ENCODE measurements at regions not wholly inside any gene's neighbourhood (a gene's known extent, or its start where the extent isn't known, plus 50 kb on each side); places are given as distances from the start of the nearest gene placed in this dataset.
"Not testable (repeated sequence)": the region's sequence is repeated elsewhere in the genome, so short reads cannot be mapped to it uniquely, and the experiment has no call there.

GRCh38 chr17:70447588-70447987 is 278.3 kb downstream of the KCNJ2 start:
- no peak for DNase-seq
- H3K36me3 ChIP-seq (ENCODE audit: low read depth), result no peaks in the 10 kb centered on the region
- H3K9me2 ChIP-seq (ENCODE audit: insufficient read depth), result no peaks in the 10 kb centered on the region
- 0 out of 2 replicates have a peak overlapping the region, but pooled peaks have one; percentile 21 for H3K4me2 ChIP-seq
- no peaks in the 10 kb centered on the region; the same call in 1 of the 2 replicates for H3K9me3 ChIP-seq (ENCODE audit: insufficient read depth, low read depth)
- H3K27me3 ChIP-seq (ENCODE audit: insufficient read depth, low read depth), result no peaks in the 10 kb centered on the region
- no peak overlapping the region for H3K27ac ChIP-seq
- no peak overlapping the region for H2AFZ ChIP-seq
- ChIA-PET CTCF (no interaction called here), POLR2A (ENCODE audit: unreplicated experiment) (no interaction called here)
- intact Hi-C loops (cut with micrococcal nuclease; ENCODE audit: unreplicated experiment), result no loop called here
- H3K4me1 ChIP-seq (replicated peaks; ENCODE audit: insufficient read depth), result peaks cover 7% of the 10 kb centered on the region
- no TSS peak for BruUV-seq (replicated peaks)
- no peaks in the 10 kb centered on the region for H3K79me2 ChIP-seq (ENCODE audit: low read depth)
- H3F3A ChIP-seq (ENCODE audit: insufficient read depth, low read depth), result no peaks in the 10 kb centered on the region
- TF ChIP-seq EZH2 (IDR thresholded peaks at IDR 0.05; ENCODE audit: low read depth) (no peak), CTCF (conservative IDR thresholded peaks at IDR 0.05) (no peak)
- no peaks in the 10 kb centered on the region for H4K20me1 ChIP-seq (ENCODE audit: insufficient read depth)
- no peak overlapping the region for H3K4me3 ChIP-seq

- POLR2A ChIA-PET (ENCODE audit: unreplicated experiment), result not testable (repeated sequence)
Measured at GRCh38 chr17:70453075-70453474, 283.7 kb downstream of the KCNJ2 start.

DNA sequence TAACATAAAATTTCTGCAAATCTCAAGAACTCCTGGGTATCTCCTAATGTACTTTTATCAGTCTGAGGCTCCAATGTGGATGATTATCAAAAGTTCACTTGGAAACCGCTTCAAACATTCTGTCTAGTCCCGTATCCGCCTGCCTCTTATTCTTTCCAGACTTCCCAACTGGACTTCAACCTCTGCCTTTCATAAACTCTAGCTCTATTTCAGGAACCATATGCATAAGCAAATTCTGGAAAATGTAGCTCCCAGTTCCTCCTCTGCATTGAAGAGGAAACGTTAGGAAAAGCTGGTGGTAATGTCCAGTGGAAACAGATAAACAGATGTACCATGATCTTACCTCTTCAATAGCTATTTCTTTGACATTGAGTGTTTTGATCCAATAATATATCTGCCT is 285.0 kb downstream of the KCNJ2 start:
- Histone ChIP-seq H2AFZ (no peak overlapping the region), H3K4me3 (no peak overlapping the region), H3K9me2 (ENCODE audit: insufficient read depth) (no peaks in the 10 kb centered on the region), H3K9me3 (ENCODE audit: insufficient read depth, low read depth) (no peaks in the 10 kb centered on the region), H3K4me1 (replicated peaks; ENCODE audit: insufficient read depth) (no peaks in the 10 kb centered on the region), H3K4me2 (no peak overlapping the region), H3K36me3 (ENCODE audit: low read depth) (no peaks in the 10 kb centered on the region), H3K27ac (no peak overlapping the region), H4K20me1 (ENCODE audit: insufficient read depth) (no peaks in the 10 kb centered on the region), H3F3A (ENCODE audit: insufficient read depth, low read depth) (no peaks in the 10 kb centered on the region), H3K27me3 (ENCODE audit: insufficient read depth, low read depth) (no peaks in the 10 kb centered on the region), H3K79me2 (ENCODE audit: low read depth) (no peaks in the 10 kb centered on the region)
- no TSS peak for BruUV-seq (replicated peaks)
- intact Hi-C loops (cut with micrococcal nuclease; ENCODE audit: unreplicated experiment), result no loop called here
- TF ChIP-seq EZH2 (IDR thresholded peaks at IDR 0.05; ENCODE audit: low read depth) (no peak), CTCF (conservative IDR thresholded peaks at IDR 0.05) (no peak)
- POLR2A ChIA-PET (ENCODE audit: unreplicated experiment), result no interaction called here
- DNase-seq, result no peak
- CTCF ChIA-PET, result no interaction called here

More at GRCh38 chr17:70453075-70453474, 283.7 kb downstream of the KCNJ2 start:
- H3K36me3 ChIP-seq (ENCODE audit: low read depth); H3K9me2 ChIP-seq (ENCODE audit: insufficient read depth); H4K20me1 ChIP-seq (ENCODE audit: insufficient read depth); H3K9me3 ChIP-seq (ENCODE audit: insufficient read depth, low read depth); BruUV-seq (replicated peaks); CTCF ChIA-PET; H3K4me1 ChIP-seq (replicated peaks; ENCODE audit: insufficient read depth); H3K79me2 ChIP-seq (ENCODE audit: low read depth); H3F3A ChIP-seq (ENCODE audit: insufficient read depth, low read depth); H3K27me3 ChIP-seq (ENCODE audit: insufficient read depth, low read depth); H3K27ac ChIP-seq; H3K4me2 ChIP-seq; intact Hi-C loops (cut with micrococcal nuclease; ENCODE audit: unreplicated experiment); H3K4me3 ChIP-seq; H2AFZ ChIP-seq; DNase-seq: not testable (repeated sequence)

DNA sequence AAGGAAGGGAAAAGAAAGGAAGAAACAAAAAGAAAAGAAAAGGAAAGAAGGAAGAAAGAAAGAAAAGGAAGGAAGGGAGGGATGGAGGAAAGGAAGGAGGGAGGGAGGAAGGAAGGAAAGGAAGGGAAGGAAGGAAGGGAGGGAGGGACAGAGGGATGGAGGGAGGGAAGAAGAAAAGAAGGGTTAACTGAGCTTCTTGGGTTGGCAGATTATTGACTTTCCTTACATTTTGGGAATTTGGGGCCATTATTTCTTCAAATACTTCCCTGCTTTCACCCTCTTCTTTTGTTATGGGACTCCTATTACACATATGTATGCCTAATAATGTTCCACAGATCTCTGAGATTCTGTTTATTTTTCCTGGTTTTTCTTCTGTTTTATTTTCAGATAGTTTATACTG is 285.6 kb downstream of the KCNJ2 start:
- no peak for DNase-seq
- Histone ChIP-seq H2AFZ (no peak overlapping the region), H4K20me1 (ENCODE audit: insufficient read depth) (no peaks in the 10 kb centered on the region), H3K4me2 (no peak overlapping the region), H3F3A (ENCODE audit: insufficient read depth, low read depth) (no peaks in the 10 kb centered on the region), H3K36me3 (ENCODE audit: low read depth) (no peaks in the 10 kb centered on the region), H3K27me3 (ENCODE audit: insufficient read depth, low read depth) (no peaks in the 10 kb centered on the region), H3K4me1 (replicated peaks; ENCODE audit: insufficient read depth) (no peaks in the 10 kb centered on the region), H3K9me3 (ENCODE audit: insufficient read depth, low read depth) (no peaks in the 10 kb centered on the region), H3K27ac (no peak overlapping the region), H3K4me3 (no peak overlapping the region), H3K9me2 (ENCODE audit: insufficient read depth) (no peaks in the 10 kb centered on the region), H3K79me2 (ENCODE audit: low read depth) (no peaks in the 10 kb centered on the region)
- POLR2A ChIA-PET (ENCODE audit: unreplicated experiment), result no interaction called here
- BruUV-seq (replicated peaks), result no TSS peak
- CTCF ChIA-PET, result no interaction called here
- TF ChIP-seq CTCF (conservative IDR thresholded peaks at IDR 0.05) (no peak), EZH2 (IDR thresholded peaks at IDR 0.05; ENCODE audit: low read depth) (no peak)
- intact Hi-C loops (cut with micrococcal nuclease; ENCODE audit: unreplicated experiment), result no loop called here

All from PC-9 (cell line).